ENCODE measurements at regions not wholly inside any gene's neighbourhood (a gene's known extent, or its start where the extent isn't known, plus 50 kb on each side); places are given as distances from the start of the nearest gene placed in this dataset.

GRCh38 chr15:94927003-94927402 lies 695.6 kb downstream of the MCTP2 start:
- no peak overlapping the region for H3K27ac ChIP-seq (ENCODE audit: low read depth, low read length, severe bottlenecking)
- WGBS, 2 experiments (ENCODE audit: insufficient coverage in 2 of 2): 67 to 90% methylated on average over 1 to 2 of the region's 3 CpGs
- H3K4me1 ChIP-seq (ENCODE audit: control insufficient read depth, insufficient read depth, low read length, poor library complexity, severe bottlenecking): no peaks in the 10 kb centered on the region
- H3K9me3 ChIP-seq (ENCODE audit: control insufficient read depth, low read length): no peaks in the 10 kb centered on the region
- H3K4me3 ChIP-seq (ENCODE audit: extremely low read depth, insufficient read depth, low read length, poor library complexity, severe bottlenecking): no peak overlapping the region
- H3K36me3 ChIP-seq (ENCODE audit: control insufficient read depth, insufficient read depth, low read length): no peaks in the 10 kb centered on the region

GRCh38 chr15:94929282-94929681 lies 697.9 kb downstream of the MCTP2 start:
- H3K4me3 ChIP-seq (ENCODE audit: extremely low read depth, insufficient read depth, low read length, poor library complexity, severe bottlenecking): no peak overlapping the region
- 91 to 94% methylated on average over 1 to 3 of the region's 3 CpGs for WGBS, 2 experiments (ENCODE audit: insufficient coverage in 2 of 2)
- H3K4me1 ChIP-seq (ENCODE audit: control insufficient read depth, insufficient read depth, low read length, poor library complexity, severe bottlenecking): no peaks in the 10 kb centered on the region
- H3K27ac ChIP-seq (ENCODE audit: low read depth, low read length, severe bottlenecking): no peak overlapping the region
- H3K9me3 ChIP-seq (ENCODE audit: control insufficient read depth, low read length): peaks cover 2% of the 10 kb centered on the region
- no peaks in the 10 kb centered on the region for H3K36me3 ChIP-seq (ENCODE audit: control insufficient read depth, insufficient read depth, low read length)

GRCh38 chr15:94930441-94930840 lies 699.1 kb downstream of the MCTP2 start:
- H3K27ac ChIP-seq (ENCODE audit: low read depth, low read length, severe bottlenecking): no peak overlapping the region
- no peaks in the 10 kb centered on the region for H3K36me3 ChIP-seq (ENCODE audit: control insufficient read depth, insufficient read depth, low read length)
- H3K4me1 ChIP-seq (ENCODE audit: control insufficient read depth, insufficient read depth, low read length, poor library complexity, severe bottlenecking): no peaks in the 10 kb centered on the region
- no peak overlapping the region for H3K4me3 ChIP-seq (ENCODE audit: extremely low read depth, insufficient read depth, low read length, poor library complexity, severe bottlenecking)
- 67 to 80% methylated on average over 1 to 2 of the region's 4 CpGs for WGBS, 2 experiments (ENCODE audit: insufficient coverage in 2 of 2)
- peaks cover 9% of the 10 kb centered on the region for H3K9me3 ChIP-seq (ENCODE audit: control insufficient read depth, low read length)

- WGBS, 2 experiments (ENCODE audit: insufficient coverage in 2 of 2): 100% methylated on average over 2 of the region's 4 CpGs; no CpG with 5 or more reads in 1 of the 2 experiments
- Histone ChIP-seq H3K4me3 (ENCODE audit: extremely low read depth, insufficient read depth, low read length, poor library complexity, severe bottlenecking) (no peak overlapping the region), H3K9me3 (ENCODE audit: control insufficient read depth, low read length) (peaks cover 12% of the 10 kb centered on the region), H3K27ac (ENCODE audit: low read depth, low read length, severe bottlenecking) (no peak overlapping the region), H3K36me3 (ENCODE audit: control insufficient read depth, insufficient read depth, low read length) (no peaks in the 10 kb centered on the region), H3K4me1 (ENCODE audit: control insufficient read depth, insufficient read depth, low read length, poor library complexity, severe bottlenecking) (no peaks in the 10 kb centered on the region)
Observed at GRCh38 chr15:94930960-94931359, 699.6 kb downstream of the MCTP2 start.

- H3K36me3 ChIP-seq (ENCODE audit: control insufficient read depth, insufficient read depth, low read length): no peaks in the 10 kb centered on the region
- WGBS, 2 experiments (ENCODE audit: insufficient coverage in 2 of 2): 100% methylated on average over 3 of the region's 3 CpGs
- H3K27ac ChIP-seq (ENCODE audit: low read depth, low read length, severe bottlenecking): no peak overlapping the region
- H3K4me1 ChIP-seq (ENCODE audit: control insufficient read depth, insufficient read depth, low read length, poor library complexity, severe bottlenecking): no peaks in the 10 kb centered on the region
- H3K4me3 ChIP-seq (ENCODE audit: extremely low read depth, insufficient read depth, low read length, poor library complexity, severe bottlenecking): no peak overlapping the region
- peaks cover 14% of the 10 kb centered on the region for H3K9me3 ChIP-seq (ENCODE audit: control insufficient read depth, low read length)
Observed at GRCh38 chr15:94934440-94934839, 703.1 kb downstream of the MCTP2 start.

- no CpG with 5 or more reads among the region's 2 CpGs for WGBS, 2 experiments (ENCODE audit: insufficient coverage in 2 of 2)
- H3K9me3 ChIP-seq (ENCODE audit: control insufficient read depth, low read length): peaks cover 14% of the 10 kb centered on the region
- H3K4me3 ChIP-seq (ENCODE audit: extremely low read depth, insufficient read depth, low read length, poor library complexity, severe bottlenecking): no peak overlapping the region
- H3K27ac ChIP-seq (ENCODE audit: low read depth, low read length, severe bottlenecking): no peak overlapping the region
- H3K36me3 ChIP-seq (ENCODE audit: control insufficient read depth, insufficient read depth, low read length): no peaks in the 10 kb centered on the region
- H3K4me1 ChIP-seq (ENCODE audit: control insufficient read depth, insufficient read depth, low read length, poor library complexity, severe bottlenecking): no peaks in the 10 kb centered on the region
Observed at GRCh38 chr15:94937242-94937641, 705.9 kb downstream of the MCTP2 start.

- H3K4me1 ChIP-seq (ENCODE audit: control insufficient read depth, insufficient read depth, low read length, poor library complexity, severe bottlenecking): no peaks in the 10 kb centered on the region
Observed at GRCh38 chr15:94943888-94944287, 712.5 kb downstream of the MCTP2 start.

GRCh38 chr15:94951538-94951937 lies 720.2 kb downstream of the MCTP2 start:
- Histone ChIP-seq H3K36me3 (ENCODE audit: control insufficient read depth, insufficient read depth, low read length) (no peaks in the 10 kb centered on the region), H3K9me3 (ENCODE audit: control insufficient read depth, low read length) (no peaks in the 10 kb centered on the region), H3K4me1 (ENCODE audit: control insufficient read depth, insufficient read depth, low read length, poor library complexity, severe bottlenecking) (no peaks in the 10 kb centered on the region), H3K4me3 (ENCODE audit: extremely low read depth, insufficient read depth, low read length, poor library complexity, severe bottlenecking) (no peak overlapping the region), H3K27ac (ENCODE audit: low read depth, low read length, severe bottlenecking) (no peak overlapping the region)
- 83% methylated on average over 1 of the region's 2 CpGs; no CpG with 5 or more reads in 1 of the 2 experiments for WGBS, 2 experiments (ENCODE audit: insufficient coverage in 2 of 2)

More at GRCh38 chr15:94943888-94944287, 712.5 kb downstream of the MCTP2 start:
- H3K4me3 ChIP-seq (ENCODE audit: extremely low read depth, insufficient read depth, low read length, poor library complexity, severe bottlenecking): no peak overlapping the region
- no peak overlapping the region for H3K27ac ChIP-seq (ENCODE audit: low read depth, low read length, severe bottlenecking)
- H3K36me3 ChIP-seq (ENCODE audit: control insufficient read depth, insufficient read depth, low read length): no peaks in the 10 kb centered on the region
- H3K9me3 ChIP-seq (ENCODE audit: control insufficient read depth, low read length): no peaks in the 10 kb centered on the region

- Histone ChIP-seq H3K36me3 (ENCODE audit: control insufficient read depth, insufficient read depth, low read length) (no peaks in the 10 kb centered on the region), H3K27ac (ENCODE audit: low read depth, low read length, severe bottlenecking) (no peak overlapping the region), H3K9me3 (ENCODE audit: control insufficient read depth, low read length) (no peaks in the 10 kb centered on the region), H3K4me3 (ENCODE audit: extremely low read depth, insufficient read depth, low read length, poor library complexity, severe bottlenecking) (no peak overlapping the region), H3K4me1 (ENCODE audit: control insufficient read depth, insufficient read depth, low read length, poor library complexity, severe bottlenecking) (no peaks in the 10 kb centered on the region)
Observed at GRCh38 chr15:94963953-94964352, 732.6 kb downstream of the MCTP2 start.

GRCh38 chr15:94965593-94965992 lies 734.2 kb downstream of the MCTP2 start:
- no peaks in the 10 kb centered on the region for H3K4me1 ChIP-seq (ENCODE audit: control insufficient read depth, insufficient read depth, low read length, poor library complexity, severe bottlenecking)
- 83% methylated on average over 1 of the region's 3 CpGs; no CpG with 5 or more reads in 1 of the 2 experiments for WGBS, 2 experiments (ENCODE audit: insufficient coverage in 2 of 2)
- H3K9me3 ChIP-seq (ENCODE audit: control insufficient read depth, low read length): no peaks in the 10 kb centered on the region
- no peaks in the 10 kb centered on the region for H3K36me3 ChIP-seq (ENCODE audit: control insufficient read depth, insufficient read depth, low read length)
- no peak overlapping the region for H3K4me3 ChIP-seq (ENCODE audit: extremely low read depth, insufficient read depth, low read length, poor library complexity, severe bottlenecking)
- H3K27ac ChIP-seq (ENCODE audit: low read depth, low read length, severe bottlenecking): no peak overlapping the region

- no peak overlapping the region for H3K4me3 ChIP-seq (ENCODE audit: extremely low read depth, insufficient read depth, low read length, poor library complexity, severe bottlenecking)
- H3K36me3 ChIP-seq (ENCODE audit: control insufficient read depth, insufficient read depth, low read length): no peaks in the 10 kb centered on the region
- H3K27ac ChIP-seq (ENCODE audit: low read depth, low read length, severe bottlenecking): no peak overlapping the region
- no peaks in the 10 kb centered on the region for H3K4me1 ChIP-seq (ENCODE audit: control insufficient read depth, insufficient read depth, low read length, poor library complexity, severe bottlenecking)
- WGBS, 2 experiments (ENCODE audit: insufficient coverage in 2 of 2): 62 to 71% methylated on average over 3 to 4 of the region's 5 CpGs
- H3K9me3 ChIP-seq (ENCODE audit: control insufficient read depth, low read length): no peaks in the 10 kb centered on the region
Observed at GRCh38 chr15:94968133-94968532, 736.8 kb downstream of the MCTP2 start.
